ENCODE measurements at regions not wholly inside any gene's neighbourhood (a gene's known extent, or its start where the extent isn't known, plus 50 kb on each side); places are given as distances from the start of the nearest gene placed in this dataset.
"Not testable (repeated sequence)": the region's sequence is repeated elsewhere in the genome, so short reads cannot be mapped to it uniquely, and the experiment has no call there.

- no peak for DNase-seq
Measured at GRCh38 chr3:20652231-20652986, 466.4 kb upstream of the SGO1 start.

GRCh38 chr3:20648921-20649381 is 462.9 kb upstream of the SGO1 start:
- Mint-ChIP-seq H3K27me3 (no peaks in the 10 kb centered on the region), H3K4me1 (no peaks in the 10 kb centered on the region), H3K36me3 (no peaks in the 10 kb centered on the region), H3K9me3 (ENCODE audit: low read depth) (peaks cover 4% of the 10 kb centered on the region), H3K4me3 (no peak overlapping the region), H3K27ac (no peak overlapping the region)
- CTCF ChIA-PET, result no interaction called here
- DNase-seq, result no peak
- no peak for ATAC-seq

More at GRCh38 chr3:20652231-20652986, 466.4 kb upstream of the SGO1 start:
- ATAC-seq, result no peak
- H3K4me3 Mint-ChIP-seq, result no peak overlapping the region
- H3K36me3 Mint-ChIP-seq, result no peaks in the 10 kb centered on the region
- peaks cover 4% of the 10 kb centered on the region for H3K9me3 Mint-ChIP-seq (ENCODE audit: low read depth)
- no peaks in the 10 kb centered on the region for H3K4me1 Mint-ChIP-seq
- H3K27me3 Mint-ChIP-seq, result no peaks in the 10 kb centered on the region
- no peak overlapping the region for H3K27ac Mint-ChIP-seq
- CTCF ChIA-PET, result no interaction called here

GRCh38 chr3:20648294-20648693 is 462.3 kb upstream of the SGO1 start:
- CTCF ChIA-PET, result no interaction called here
- Mint-ChIP-seq H3K36me3 (no peaks in the 10 kb centered on the region), H3K27ac (no peak overlapping the region), H3K4me1 (no peaks in the 10 kb centered on the region), H3K9me3 (ENCODE audit: low read depth) (peaks cover 4% of the 10 kb centered on the region), H3K4me3 (no peak overlapping the region), H3K27me3 (no peaks in the 10 kb centered on the region)
- no peak for DNase-seq
- ATAC-seq, result no peak

- CTCF ChIA-PET, result no interaction called here
- no peaks in the 10 kb centered on the region for H3K4me1 Mint-ChIP-seq
- DNase-seq, result no peak
- no peaks in the 10 kb centered on the region for H3K27me3 Mint-ChIP-seq
- no peaks in the 10 kb centered on the region for H3K36me3 Mint-ChIP-seq
- no peak overlapping the region for H3K27ac Mint-ChIP-seq
- H3K9me3 Mint-ChIP-seq (ENCODE audit: low read depth), result peaks cover 4% of the 10 kb centered on the region
- no peak for ATAC-seq
- no peak overlapping the region for H3K4me3 Mint-ChIP-seq
Measured at GRCh38 chr3:20646425-20646824, 460.4 kb upstream of the SGO1 start.

GRCh38 chr3:20645340-20645739 is 459.3 kb upstream of the SGO1 start:
- H3K36me3 Mint-ChIP-seq, result no peaks in the 10 kb centered on the region
- H3K4me1 Mint-ChIP-seq, result no peaks in the 10 kb centered on the region
- no peak overlapping the region for H3K4me3 Mint-ChIP-seq
- H3K27ac Mint-ChIP-seq, result no peak overlapping the region
- no peaks in the 10 kb centered on the region for H3K27me3 Mint-ChIP-seq
- CTCF ChIA-PET, result no interaction called here
- H3K9me3 Mint-ChIP-seq (ENCODE audit: low read depth), result peaks cover 4% of the 10 kb centered on the region
- DNase-seq (no peak), ATAC-seq (no peak)

GRCh38 chr3:20637729-20638128 is 451.7 kb upstream of the SGO1 start:
- Mint-ChIP-seq H3K27me3 (no peaks in the 10 kb centered on the region), H3K9me3 (ENCODE audit: low read depth) (peaks cover 3% of the 10 kb centered on the region), H3K4me1 (no peaks in the 10 kb centered on the region), H3K27ac (no peak overlapping the region), H3K4me3 (no peak overlapping the region), H3K36me3 (no peaks in the 10 kb centered on the region)
- CTCF ChIA-PET, result no interaction called here
- DNase-seq (no peak), ATAC-seq (no peak)

- CTCF ChIA-PET, result no interaction called here
- Mint-ChIP-seq H3K27ac (no peak overlapping the region), H3K27me3 (no peaks in the 10 kb centered on the region), H3K4me1 (no peaks in the 10 kb centered on the region), H3K36me3 (no peaks in the 10 kb centered on the region), H3K4me3 (no peak overlapping the region), H3K9me3 (ENCODE audit: low read depth) (no peaks in the 10 kb centered on the region)
- no peak for DNase-seq
- ATAC-seq, result no peak
Measured at GRCh38 chr3:20622304-20622703, 436.3 kb upstream of the SGO1 start.

- H3K27me3 Mint-ChIP-seq; H3K4me3 Mint-ChIP-seq; H3K4me1 Mint-ChIP-seq; H3K36me3 Mint-ChIP-seq; CTCF ChIA-PET; DNase-seq; H3K9me3 Mint-ChIP-seq (ENCODE audit: low read depth); H3K27ac Mint-ChIP-seq; ATAC-seq: not testable (repeated sequence)
Measured at GRCh38 chr3:20618621-20619020, 432.6 kb upstream of the SGO1 start.

GRCh38 chr3:20618181-20618580 is 432.2 kb upstream of the SGO1 start:
- H3K9me3 Mint-ChIP-seq (ENCODE audit: low read depth); DNase-seq; CTCF ChIA-PET; ATAC-seq; H3K4me3 Mint-ChIP-seq; H3K27me3 Mint-ChIP-seq; H3K36me3 Mint-ChIP-seq; H3K27ac Mint-ChIP-seq; H3K4me1 Mint-ChIP-seq: not testable (repeated sequence)

- ATAC-seq, CTCF ChIA-PET, H3K36me3 Mint-ChIP-seq, DNase-seq, H3K27me3 Mint-ChIP-seq, H3K4me3 Mint-ChIP-seq, H3K4me1 Mint-ChIP-seq, H3K27ac Mint-ChIP-seq: not testable (repeated sequence)
- H3K9me3 Mint-ChIP-seq (ENCODE audit: low read depth), result peaks cover 13% of the 10 kb centered on the region
Measured at GRCh38 chr3:20615982-20616381, 430.0 kb upstream of the SGO1 start.

- DNase-seq, result no peak
- H3K27me3 Mint-ChIP-seq, result no peaks in the 10 kb centered on the region
- CTCF ChIA-PET, result no interaction called here
- H3K27ac Mint-ChIP-seq, result no peak overlapping the region
- H3K9me3 Mint-ChIP-seq (ENCODE audit: low read depth), result peaks cover 15% of the 10 kb centered on the region
- H3K4me3 Mint-ChIP-seq, result no peak overlapping the region
- H3K36me3 Mint-ChIP-seq, result no peaks in the 10 kb centered on the region
- no peaks in the 10 kb centered on the region for H3K4me1 Mint-ChIP-seq
- no peak for ATAC-seq
Measured at GRCh38 chr3:20608054-20608738, 422.2 kb upstream of the SGO1 start.

- CTCF ChIA-PET, result no interaction called here
- H3K27me3 Mint-ChIP-seq, result no peaks in the 10 kb centered on the region
- H3K9me3 Mint-ChIP-seq (ENCODE audit: low read depth), result peaks cover 11% of the 10 kb centered on the region
- no peak for DNase-seq
- no peak overlapping the region for H3K27ac Mint-ChIP-seq
- no peaks in the 10 kb centered on the region for H3K4me1 Mint-ChIP-seq
- ATAC-seq, result no peak
- no peak overlapping the region for H3K4me3 Mint-ChIP-seq
- no peaks in the 10 kb centered on the region for H3K36me3 Mint-ChIP-seq
Measured at GRCh38 chr3:20604659-20605058, 418.7 kb upstream of the SGO1 start.

- DNase-seq, result no peak
- H3K9me3 Mint-ChIP-seq (ENCODE audit: low read depth), result peaks cover 2% of the 10 kb centered on the region
- no peak for ATAC-seq
- CTCF ChIA-PET, result no interaction called here
- no peaks in the 10 kb centered on the region for H3K4me1 Mint-ChIP-seq
- no peak overlapping the region for H3K4me3 Mint-ChIP-seq
- H3K36me3 Mint-ChIP-seq, result no peaks in the 10 kb centered on the region
- no peak overlapping the region for H3K27ac Mint-ChIP-seq
- H3K27me3 Mint-ChIP-seq, result no peaks in the 10 kb centered on the region
Measured at GRCh38 chr3:20589275-20589674, 403.3 kb upstream of the SGO1 start.

GRCh38 chr3:20588781-20589180 is 402.8 kb upstream of the SGO1 start:
- DNase-seq (no peak), ATAC-seq (no peak)
- CTCF ChIA-PET, result no interaction called here
- H3K27ac Mint-ChIP-seq, result no peak overlapping the region
- peaks cover 2% of the 10 kb centered on the region for H3K9me3 Mint-ChIP-seq (ENCODE audit: low read depth)
- no peaks in the 10 kb centered on the region for H3K27me3 Mint-ChIP-seq
- H3K36me3 Mint-ChIP-seq, result no peaks in the 10 kb centered on the region
- H3K4me3 Mint-ChIP-seq, result no peak overlapping the region
- H3K4me1 Mint-ChIP-seq, result no peaks in the 10 kb centered on the region
